Occipital lobe (tissue), 1 donor: ENCODE measurements at regions not wholly inside any gene's neighbourhood (a gene's known extent, or its start where the extent isn't known, plus 50 kb on each side); places are given as distances from the start of the nearest gene placed in this dataset.

Experiments
- DNase-seq: peaks from one replicate; lab custom pipeline; 2025; lab: John Stamatoyannopoulos, UW

GRCh38 chr14:49971156-49972130 is 78.6 kb downstream of the ARF6 start:
- DNase-seq = no peak

DNA sequence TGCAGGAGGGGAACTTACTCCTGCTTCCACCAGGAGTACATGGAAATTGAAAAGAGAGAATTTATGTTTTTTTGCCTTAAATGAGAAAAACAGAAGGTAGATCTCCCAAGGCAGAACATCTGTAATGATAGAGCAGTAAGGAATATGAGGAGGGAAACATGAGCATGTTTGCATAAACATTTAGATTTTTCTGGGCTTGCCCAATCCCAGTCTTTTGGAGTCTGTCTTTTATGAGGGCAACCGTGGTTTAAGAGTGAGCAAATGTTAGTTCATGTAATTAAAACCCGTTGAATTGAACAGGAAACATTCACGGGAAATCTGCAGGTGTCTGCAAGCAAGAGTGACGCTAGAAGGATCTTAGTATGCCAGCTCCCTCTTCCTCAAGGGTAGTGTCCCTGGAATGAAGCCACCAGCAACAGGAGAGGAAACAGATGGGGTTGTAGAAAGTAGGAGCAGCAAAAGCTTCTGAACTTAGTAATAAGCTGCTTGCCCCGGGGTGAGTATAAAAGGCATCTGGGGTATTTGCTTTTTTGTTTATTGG is 79.3 kb downstream of the ARF6 start:
- DNase-seq = no peak

GRCh38 chr14:49972823-49973222 is 79.9 kb downstream of the ARF6 start:
- no peak for DNase-seq

DNA sequence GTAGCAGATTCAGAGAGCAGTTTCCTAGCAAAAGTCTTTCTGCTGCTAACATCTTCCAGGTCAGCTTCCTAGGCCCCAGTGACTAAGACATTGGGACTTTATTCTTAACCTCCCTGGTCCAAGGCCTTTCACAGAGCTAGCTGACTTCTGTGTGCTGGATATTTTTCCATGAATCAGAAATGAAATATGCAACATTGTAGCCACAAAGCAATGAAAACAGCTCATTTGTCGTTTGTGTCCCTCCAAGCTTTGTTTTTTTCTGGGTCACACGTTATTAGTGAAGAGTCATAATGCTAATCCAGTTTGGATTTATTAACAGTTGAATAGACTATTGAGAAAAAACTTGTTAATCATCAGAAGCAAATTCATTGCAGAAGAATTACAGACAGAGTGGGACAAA is 82.4 kb downstream of the ARF6 start:
- no peak for DNase-seq

- no peak for DNase-seq
Observed at GRCh38 chr14:49975799-49976198, 82.9 kb downstream of the ARF6 start.

DNA sequence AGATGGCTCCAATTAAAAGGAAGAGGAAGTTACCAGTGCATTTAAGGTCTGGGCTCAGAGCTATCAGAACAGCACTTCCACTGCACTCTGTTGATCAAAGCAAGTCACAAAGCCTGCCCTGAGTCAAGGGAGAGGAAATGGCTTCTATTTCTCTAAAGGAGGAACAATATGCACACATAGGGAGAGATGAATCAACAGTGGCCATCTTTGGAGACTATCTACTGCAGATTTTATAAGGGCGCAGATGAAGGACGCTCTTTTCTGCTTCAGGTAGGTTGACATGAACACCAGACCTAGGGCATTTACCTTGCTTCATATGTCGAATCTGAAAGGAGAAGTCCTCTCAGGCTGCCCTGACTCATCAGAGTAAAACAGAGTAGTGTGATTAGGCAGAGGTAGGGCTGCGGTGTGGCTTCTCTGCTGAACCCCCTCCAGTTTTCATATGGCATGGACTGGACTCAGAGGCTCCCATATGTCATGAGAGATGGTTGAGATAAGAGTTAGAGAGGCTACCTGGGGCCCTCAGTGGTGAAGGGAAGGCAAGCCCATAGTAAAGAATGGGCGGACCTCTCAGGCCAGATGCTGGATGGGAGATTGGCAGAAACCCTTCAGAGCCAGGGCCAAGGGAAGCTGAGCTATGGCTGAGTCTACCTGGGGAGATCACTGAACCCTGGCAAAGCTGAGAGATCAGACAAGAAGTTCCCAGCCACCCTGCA is 84.4 kb downstream of the ARF6 start:
- DNase-seq = no peak

- DNase-seq = no peak
Observed at GRCh38 chr14:49980027-49980426, 87.1 kb downstream of the ARF6 start.

GRCh38 chr14:49982082-49982481 is 89.2 kb downstream of the ARF6 start:
- DNase-seq = no peak

DNA sequence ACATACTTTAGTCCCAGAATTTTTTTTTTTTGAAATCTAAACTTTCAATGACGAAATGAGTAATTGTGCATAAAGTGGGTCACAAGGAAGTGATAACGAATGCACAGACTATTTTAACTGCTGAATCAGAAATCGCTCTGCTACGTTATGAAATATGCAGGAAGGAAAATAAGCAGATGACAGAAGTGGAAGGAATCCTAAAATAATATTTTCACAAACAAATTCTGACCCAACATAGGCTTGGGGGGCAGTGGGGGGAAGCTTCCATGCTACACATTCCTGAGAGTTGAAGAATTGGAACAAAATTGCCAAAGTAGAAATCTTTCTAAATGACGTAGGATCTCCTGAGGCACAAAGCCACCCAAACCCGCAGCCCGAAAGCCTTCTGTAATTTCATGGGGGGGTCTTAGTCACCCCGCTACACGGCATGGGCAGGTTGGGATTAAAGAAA is 89.6 kb downstream of the ARF6 start:
- no peak for DNase-seq

DNA sequence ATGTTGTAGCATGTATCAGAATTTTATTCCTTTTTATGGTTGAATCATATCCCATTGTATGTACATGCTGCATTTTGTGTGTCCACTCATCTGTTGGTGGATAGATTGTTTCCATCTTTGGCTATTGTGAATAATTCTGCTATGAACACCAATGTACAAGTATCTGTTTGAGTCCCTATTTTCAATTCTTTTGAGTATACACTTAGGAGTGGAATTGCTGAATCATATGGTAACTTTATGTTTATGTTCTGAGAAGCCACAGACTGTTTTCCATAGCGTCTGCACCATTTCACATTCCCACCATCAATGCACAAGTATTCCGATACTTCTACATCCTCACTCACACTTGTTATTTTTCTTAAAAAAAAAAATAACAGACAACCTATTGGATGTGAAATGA is 91.5 kb downstream of the ARF6 start:
- DNase-seq = no peak

- no peak for DNase-seq
Observed at GRCh38 chr14:49986343-49987014, 93.6 kb downstream of the ARF6 start.

- no peak for DNase-seq
Observed at GRCh38 chr14:49988080-49988990, 95.5 kb downstream of the ARF6 start.

GRCh38 chr14:49989966-49990365 is 97.1 kb downstream of the ARF6 start:
- no peak for DNase-seq

GRCh38 chr14:49991491-49991890 is 98.6 kb downstream of the ARF6 start:
- no peak for DNase-seq

DNA sequence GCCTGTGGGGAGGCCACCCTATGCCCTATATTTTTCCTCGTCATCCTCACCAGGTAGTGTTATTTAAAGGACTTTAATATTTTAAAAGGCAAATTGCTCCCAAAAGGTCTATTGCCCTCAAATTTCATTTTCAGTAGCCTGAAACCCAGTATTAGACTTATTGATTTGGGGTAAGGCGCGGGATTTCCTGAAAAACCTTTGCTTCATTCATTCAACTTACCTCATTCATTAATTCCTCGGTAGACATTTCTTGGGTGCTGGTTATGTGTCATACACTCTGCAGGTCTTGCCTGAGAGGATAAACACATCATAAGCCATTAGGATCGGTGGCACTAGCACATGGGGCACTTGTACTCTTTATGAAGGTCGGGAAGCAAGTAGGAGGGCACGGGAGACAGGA is 99.2 kb downstream of the ARF6 start:
- DNase-seq = no peak

DNA sequence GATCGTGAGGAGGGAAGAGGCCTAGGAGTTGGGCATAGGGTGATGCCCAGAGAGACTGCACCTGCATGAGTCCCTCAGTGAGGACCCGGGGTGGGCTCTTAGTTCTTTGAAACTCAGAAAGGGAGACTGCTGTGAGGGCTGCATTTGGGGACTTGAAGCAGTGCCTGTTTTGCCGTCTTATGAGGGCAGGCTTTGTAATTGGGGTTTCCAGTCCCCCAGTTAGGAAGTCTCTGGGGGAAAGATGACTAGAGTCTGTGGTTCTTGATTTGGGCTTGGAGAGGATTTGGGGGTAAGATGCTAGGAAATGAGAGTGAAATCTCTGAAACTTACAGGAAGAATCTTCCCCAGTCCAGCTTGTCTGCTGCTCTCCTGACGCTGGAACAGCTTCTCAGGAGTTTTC is 99.6 kb downstream of the ARF6 start:
- no peak for DNase-seq

DNA sequence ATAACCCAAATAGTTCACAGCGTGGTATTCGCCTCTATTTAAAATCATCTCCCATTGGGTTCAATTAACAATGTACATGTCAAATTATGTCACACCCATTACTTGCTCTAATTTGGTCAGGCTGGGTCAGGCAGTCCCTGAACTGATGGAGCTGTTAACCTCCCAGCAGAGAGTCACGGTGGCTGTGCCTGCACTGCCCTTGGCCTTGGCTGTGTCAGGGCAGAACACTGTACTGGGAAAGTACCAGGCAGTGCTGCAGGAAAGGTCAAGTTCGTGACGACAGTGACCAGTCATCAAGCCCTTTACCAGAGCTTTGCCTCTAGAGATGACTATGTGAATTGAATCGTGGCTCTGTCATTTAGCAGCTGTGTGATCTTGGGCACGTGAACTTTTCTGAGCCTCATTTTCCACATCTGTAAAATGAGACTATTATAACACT is 100.0 kb downstream of the ARF6 start:
- no peak for DNase-seq

DNA sequence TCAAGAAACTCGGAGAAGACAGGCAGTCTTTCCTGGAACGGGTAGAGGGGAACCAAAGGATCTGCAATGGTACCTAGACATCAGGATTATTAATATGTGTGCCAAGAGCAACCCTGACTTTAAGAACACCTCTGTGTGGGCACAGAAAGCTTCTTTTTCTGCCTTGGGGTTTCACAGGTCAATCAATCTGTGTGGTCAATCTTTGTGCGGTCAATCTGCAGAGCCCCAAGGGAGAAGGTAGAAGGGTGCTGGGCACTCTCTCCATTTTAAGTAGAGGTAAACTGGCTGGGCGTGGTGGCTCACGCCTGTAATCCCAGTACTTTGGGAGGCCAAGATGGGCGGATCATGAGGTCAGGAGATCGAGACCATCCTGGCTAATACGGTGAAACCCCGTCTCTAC is 100.7 kb downstream of the ARF6 start:
- DNase-seq = no peak

GRCh38 chr14:49994951-49995561 is 102.2 kb downstream of the ARF6 start:
- DNase-seq = no peak

- no peak for DNase-seq
Observed at GRCh38 chr14:49997991-49998390, 105.1 kb downstream of the ARF6 start.
